Activated CD4-positive, alpha-beta T cell treated with anti-CD3 and anti-CD28 coated beads for 36 hours (primary cell): ENCODE measurements at regions not wholly inside any gene's neighbourhood (a gene's known extent, or its start where the extent isn't known, plus 50 kb on each side); places are given as distances from the start of the nearest gene placed in this dataset.
"Not testable (repeated sequence)": the region's sequence is repeated elsewhere in the genome, so short reads cannot be mapped to it uniquely, and the experiment has no call there.

Experiments used
- ATAC-seq: fragments of 200-7000 bp; cut with Tn5 transposase; one replicate; pipeline ENCODE4 v1.10.0; 2021; ENCODE audit warnings: mild to moderate bottlenecking, moderate library complexity
- CTCF ChIA-PET: fragments of 350-600 bp; sonication (Branson Sonifier 250); formaldehyde crosslinking; loops from one replicate; lab custom pipeline; 2021; ENCODE audit warnings: antibody characterized with exemption; lab: Charles Lee
- POLR2A ChIA-PET: fragments of 350-600 bp; sonication (Branson Sonifier 250); formaldehyde crosslinking; loops from one replicate; lab custom pipeline; 2021; ENCODE audit warnings: antibody characterized with exemption, inconsistent platforms; lab: Charles Lee
- DNase-seq: peaks from one replicate; pipeline ENCODE4 v3.0.0-alpha.2; 2020
- H3K27ac Mint-ChIP-seq: one replicate; pipeline ENCODE4 v1.8.0; 2021; ENCODE audit warnings: mixed read lengths
- H3K27me3 Mint-ChIP-seq: one replicate; pipeline ENCODE4 v1.8.0; 2021; ENCODE audit warnings: mixed read lengths
- H3K36me3 Mint-ChIP-seq: one replicate; pipeline ENCODE4 v1.8.0; 2021; ENCODE audit warnings: low read depth, mixed read lengths
- H3K4me1 Mint-ChIP-seq: one replicate; pipeline ENCODE4 v1.8.0; 2021; ENCODE audit warnings: mixed read lengths
- H3K4me3 Mint-ChIP-seq: one replicate; pipeline ENCODE4 v1.8.0; 2021; ENCODE audit warnings: mild to moderate bottlenecking, moderate library complexity, mixed read lengths
- H3K9me3 Mint-ChIP-seq: one replicate; pipeline ENCODE4 v1.8.0; 2021; ENCODE audit warnings: low read depth, mixed read lengths
- intact Hi-C, 2 experiments: fragments of 100-400 bp; cut with DNase I in 1 of 2; cut with micrococcal nuclease in 1 of 2; formaldehyde crosslinking; loops; one replicate each; pipeline versions ENCODE4 v1.14.2 to v1.15.1; 2022 to 2024; cut with DNase I, micrococcal nuclease

DNA sequence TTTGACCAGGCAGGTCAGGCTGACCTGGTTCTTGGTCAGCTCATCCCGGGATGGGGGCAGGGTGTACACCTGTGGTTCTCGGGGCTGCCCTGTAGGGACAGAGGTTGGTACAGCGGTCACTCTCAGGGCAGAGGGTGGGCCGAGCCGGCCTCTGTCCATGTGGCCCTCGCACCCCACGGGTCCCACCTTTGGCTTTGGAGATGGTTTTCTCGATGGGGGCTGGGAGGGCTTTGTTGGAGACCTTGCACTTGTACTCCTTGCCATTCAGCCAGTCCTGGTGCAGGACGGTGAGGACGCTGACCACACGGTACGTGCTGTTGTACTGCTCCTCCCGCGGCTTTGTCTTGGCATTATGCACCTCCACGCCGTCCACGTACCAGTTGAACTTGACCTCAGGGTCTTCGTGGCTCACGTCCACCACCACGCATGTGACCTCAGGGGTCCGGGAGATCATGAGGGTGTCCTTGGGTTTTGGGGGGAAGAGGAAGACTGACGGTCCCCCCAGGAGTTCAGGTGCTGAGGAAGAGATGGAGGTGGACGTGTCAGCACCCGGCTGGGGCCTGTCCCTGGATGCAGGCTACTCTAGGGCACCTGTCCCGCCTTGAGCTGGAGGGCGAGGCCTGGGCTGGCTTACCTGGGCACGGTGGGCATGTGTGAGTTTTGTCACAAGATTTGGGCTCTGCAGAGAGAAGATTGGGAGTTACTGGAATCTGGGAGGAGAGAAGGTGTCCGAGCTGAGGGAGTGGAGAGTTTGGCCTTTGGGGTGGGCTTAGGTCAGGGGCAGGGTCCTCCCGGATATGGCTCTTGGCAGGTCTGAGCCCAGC, 215.5 kb downstream of the TMEM121 start:
- H3K4me3 Mint-ChIP-seq, POLR2A ChIA-PET, DNase-seq, ATAC-seq, H3K9me3 Mint-ChIP-seq, H3K27ac Mint-ChIP-seq, H3K27me3 Mint-ChIP-seq, H3K4me1 Mint-ChIP-seq, H3K36me3 Mint-ChIP-seq: not testable (repeated sequence)
- intact Hi-C loops = loop anchor here (2.0 kb wide), 1 partner anchor 25 kb away; no protein-coding TSS in a partner anchor
- CTCF ChIA-PET = interaction anchor here (0.6 kb wide), 1 partner anchor 727 kb away, joined by 3 read pairs; no protein-coding TSS in a partner anchor

DNA sequence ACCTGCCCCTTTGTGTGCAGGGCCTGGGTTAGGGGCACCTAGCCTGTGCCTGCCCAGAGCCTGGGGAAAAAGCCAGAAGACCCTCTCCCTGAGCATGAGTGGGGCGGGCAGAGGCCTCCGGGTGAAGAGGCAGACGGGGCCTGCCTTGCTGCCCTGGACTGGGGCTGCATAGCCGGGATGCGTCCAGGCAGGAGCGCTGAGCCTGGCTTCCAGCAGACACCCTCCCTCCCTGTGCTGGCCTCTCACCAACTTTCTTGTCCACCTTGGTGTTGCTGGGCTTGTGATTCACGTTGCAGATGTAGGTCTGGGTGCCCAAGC, 216.1 kb downstream of the TMEM121 start:
- intact Hi-C loops = loop anchor here in 1 of 2 experiments (2.0 kb wide), 1 partner anchor 24 kb away; no protein-coding TSS in a partner anchor
- H3K9me3 Mint-ChIP-seq = no peaks in the 10 kb centered on the region

DNA sequence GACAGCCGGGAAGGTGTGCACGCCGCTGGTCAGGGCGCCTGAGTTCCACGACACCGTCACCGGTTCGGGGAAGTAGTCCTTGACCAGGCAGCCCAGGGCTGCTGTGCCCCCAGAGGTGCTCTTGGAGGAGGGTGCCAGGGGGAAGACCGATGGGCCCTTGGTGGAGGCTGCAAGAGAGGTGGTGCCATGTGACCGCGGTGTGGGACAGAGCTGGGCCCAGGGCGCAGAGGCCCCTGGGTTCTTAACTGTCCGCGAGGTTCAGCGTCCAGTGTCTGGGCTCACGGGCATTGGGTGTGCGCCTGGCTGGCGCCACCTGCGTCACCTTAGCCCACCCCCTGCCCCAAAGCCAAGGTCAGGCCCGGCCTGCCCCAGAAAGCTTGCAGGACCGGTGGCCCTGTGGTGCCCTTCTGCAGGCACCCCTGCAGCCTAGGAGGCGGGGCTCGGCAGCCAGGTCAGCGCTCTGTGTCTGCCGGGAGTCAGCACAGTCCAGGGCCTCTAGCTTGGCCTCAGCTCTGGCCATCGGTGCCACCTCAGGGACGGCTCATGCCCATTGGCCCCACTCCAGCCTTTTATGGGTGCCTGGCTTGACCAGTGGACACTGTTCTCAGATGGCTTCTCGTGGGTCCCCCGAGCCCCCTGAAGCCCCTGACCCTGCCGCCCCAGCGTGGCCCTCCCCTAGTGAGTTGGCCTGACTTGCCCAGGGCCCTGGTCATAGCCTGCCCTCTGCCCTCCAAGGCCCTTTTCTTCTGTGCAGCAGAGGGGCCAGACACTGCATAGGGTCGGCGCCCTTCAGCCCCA, 216.7 kb downstream of the TMEM121 start:
- DNase-seq, H3K36me3 Mint-ChIP-seq, H3K4me3 Mint-ChIP-seq, ATAC-seq, H3K4me1 Mint-ChIP-seq, H3K27me3 Mint-ChIP-seq, H3K9me3 Mint-ChIP-seq, H3K27ac Mint-ChIP-seq, POLR2A ChIA-PET: not testable (repeated sequence)
- intact Hi-C loops = loop anchor here in 1 of 2 experiments (2.0 kb wide), 1 partner anchor 24 kb away; no protein-coding TSS in a partner anchor
- CTCF ChIA-PET = interaction anchor here (0.6 kb wide), 1 partner anchor 726 kb away, joined by 3 read pairs; no protein-coding TSS in a partner anchor

More for the DNA sequence above, 216.1 kb downstream of the TMEM121 start:
- ChIA-PET POLR2A (no interaction called here), CTCF (interaction anchor here (0.6 kb wide), 1 partner anchor 727 kb away, joined by 3 read pairs; no protein-coding TSS in a partner anchor)
- H3K4me1 Mint-ChIP-seq = no peaks in the 10 kb centered on the region
- H3K4me3 Mint-ChIP-seq = no peak overlapping the region
- H3K27ac Mint-ChIP-seq = no peak overlapping the region
- no peak for ATAC-seq
- DNase-seq = no peak
- no peaks in the 10 kb centered on the region for H3K27me3 Mint-ChIP-seq
- H3K36me3 Mint-ChIP-seq = no peaks in the 10 kb centered on the region

DNA sequence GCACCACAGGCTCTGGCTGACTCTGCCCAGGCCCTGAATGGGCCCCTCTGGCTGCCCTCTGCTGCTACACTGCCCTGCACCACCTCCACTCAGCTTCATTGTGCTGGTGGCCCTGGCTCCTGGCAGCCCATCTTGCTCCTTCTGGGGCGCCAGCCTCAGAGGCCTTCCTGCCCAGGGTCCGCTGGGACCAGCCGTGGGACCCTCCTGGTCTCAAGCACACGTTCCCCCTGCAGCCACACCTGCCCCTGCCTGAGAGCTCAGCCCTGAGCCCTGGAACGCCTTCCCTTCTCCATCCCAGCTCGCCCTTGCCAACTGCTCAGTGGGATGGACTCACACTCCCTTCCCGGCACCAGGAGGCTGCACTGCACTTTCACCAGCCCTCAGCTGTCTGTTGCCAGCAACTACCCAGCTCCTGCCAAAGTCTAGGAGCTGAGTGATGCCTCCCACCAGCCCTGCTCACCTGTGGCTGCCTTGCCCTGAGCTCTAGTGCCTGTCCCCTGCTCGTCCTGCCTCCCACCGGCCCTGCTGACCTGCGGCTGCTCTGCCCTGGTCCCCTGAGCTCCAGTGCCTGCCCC, 217.9 kb downstream of the TMEM121 start:
- H3K27me3 Mint-ChIP-seq, POLR2A ChIA-PET, H3K4me3 Mint-ChIP-seq, H3K9me3 Mint-ChIP-seq, H3K4me1 Mint-ChIP-seq, DNase-seq, H3K36me3 Mint-ChIP-seq, ATAC-seq, H3K27ac Mint-ChIP-seq, intact Hi-C loops, CTCF ChIA-PET: not testable (repeated sequence)

DNA sequence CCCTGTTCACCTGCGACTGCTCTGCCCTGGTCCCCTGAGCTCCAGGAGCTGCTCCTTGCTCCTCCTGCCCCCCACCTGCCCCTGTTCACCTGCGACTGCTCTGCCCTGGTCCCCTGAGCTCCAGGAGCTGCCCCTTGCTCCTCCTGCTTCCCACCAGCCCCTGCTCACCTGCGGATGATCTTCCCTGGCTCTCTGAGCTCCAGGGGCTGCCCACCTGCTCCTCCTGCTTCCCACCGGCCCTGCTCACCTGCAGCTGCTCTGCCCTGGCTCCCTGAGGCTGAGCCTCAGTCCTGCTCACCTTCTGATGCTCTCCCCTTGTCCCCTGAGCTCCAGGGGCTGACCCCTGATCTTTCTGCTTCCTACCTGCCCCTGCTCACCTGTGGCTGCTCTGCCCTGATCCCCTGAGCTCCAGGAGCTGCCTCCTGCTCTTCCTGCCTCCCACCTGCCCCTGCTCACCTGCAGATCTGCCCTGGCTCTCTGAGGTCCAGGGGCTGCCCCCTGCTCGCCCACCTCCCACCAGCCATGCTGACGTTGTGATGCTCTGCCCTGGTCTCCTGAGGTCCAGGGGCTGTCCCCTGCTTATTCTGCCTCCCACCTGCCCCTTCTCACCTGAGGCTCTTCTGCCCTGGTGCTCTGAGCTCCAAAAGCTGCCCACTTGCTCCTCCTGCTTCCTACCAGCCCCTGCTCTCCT, 219.2 kb downstream of the TMEM121 start:
- no peak overlapping the region for H3K4me3 Mint-ChIP-seq
- intact Hi-C loops = no loop called here
- no peaks in the 10 kb centered on the region for H3K4me1 Mint-ChIP-seq
- ChIA-PET CTCF (interaction anchor here (0.6 kb wide), 1 partner anchor 671 kb away, joined by 3 read pairs; no protein-coding TSS in a partner anchor), POLR2A (no interaction called here)
- H3K27me3 Mint-ChIP-seq = no peaks in the 10 kb centered on the region
- DNase-seq = no peak
- no peak overlapping the region for H3K27ac Mint-ChIP-seq
- H3K36me3 Mint-ChIP-seq = no peaks in the 10 kb centered on the region
- no peak for ATAC-seq
- no peaks in the 10 kb centered on the region for H3K9me3 Mint-ChIP-seq

DNA sequence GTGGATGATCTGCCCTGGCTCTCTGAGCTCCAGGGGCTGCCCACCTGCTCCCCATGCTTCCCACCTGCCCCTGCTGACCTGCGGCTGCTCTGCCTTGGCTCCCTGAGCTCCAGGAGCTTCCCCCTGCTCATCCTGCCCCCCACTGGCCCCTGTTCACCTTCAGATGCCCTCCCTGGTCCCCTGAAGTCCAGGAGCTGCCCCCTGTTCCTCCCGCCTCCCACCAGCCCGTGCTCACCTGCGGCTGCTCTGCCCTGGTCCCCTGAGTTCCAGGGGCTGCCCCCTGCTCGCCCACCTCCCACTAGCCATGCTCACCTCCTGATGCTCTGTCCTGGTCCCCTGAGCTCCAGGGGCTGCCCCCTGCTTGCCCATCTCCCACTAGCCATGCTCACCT, 219.7 kb downstream of the TMEM121 start:
- Mint-ChIP-seq H3K4me3 (no peak overlapping the region), H3K27ac (no peak overlapping the region), H3K27me3 (no peaks in the 10 kb centered on the region), H3K36me3 (no peaks in the 10 kb centered on the region), H3K9me3 (no peaks in the 10 kb centered on the region), H3K4me1 (no peaks in the 10 kb centered on the region)
- CTCF ChIA-PET = interaction anchor here (0.6 kb wide), 1 partner anchor 670 kb away, joined by 3 read pairs; no protein-coding TSS in a partner anchor
- DNase-seq (no peak), ATAC-seq (no peak)
- POLR2A ChIA-PET = no interaction called here
- intact Hi-C loops = no loop called here

DNA sequence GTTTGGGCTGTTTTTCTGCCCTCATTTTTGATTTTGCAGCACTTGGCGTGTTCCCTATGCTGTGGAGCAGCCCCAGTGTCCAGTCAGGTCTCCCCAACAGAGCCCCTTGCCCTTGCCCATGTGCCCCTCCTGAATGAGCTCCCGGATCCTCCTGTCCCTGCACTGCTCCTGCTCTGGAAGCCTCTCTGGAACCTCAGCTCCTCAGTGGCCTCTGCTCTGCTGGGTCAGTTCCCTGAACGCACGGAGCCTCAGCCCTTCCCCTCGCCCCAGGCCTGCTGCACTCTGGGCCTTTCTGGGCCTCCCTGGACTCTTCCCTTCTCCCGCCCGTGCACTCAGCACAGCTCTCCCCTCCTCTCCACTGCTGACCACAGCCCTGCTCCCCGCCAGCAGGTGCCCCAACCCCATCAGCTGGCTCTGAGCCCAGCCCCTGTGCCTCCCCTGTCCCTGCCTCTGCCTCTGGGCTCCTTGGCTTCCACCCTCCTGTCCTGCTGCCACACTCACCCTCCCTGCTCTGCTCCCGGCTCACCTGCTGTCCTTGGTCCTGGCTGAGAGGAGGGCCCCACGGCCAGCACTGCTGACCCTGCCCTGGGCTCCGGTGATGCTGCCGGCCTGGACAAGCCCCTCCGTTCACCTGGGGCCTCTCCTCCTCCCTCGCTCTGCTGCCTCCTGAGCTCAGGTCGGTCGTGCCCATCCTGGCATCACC, 220.6 kb downstream of the TMEM121 start:
- ATAC-seq, H3K4me3 Mint-ChIP-seq, H3K27ac Mint-ChIP-seq, intact Hi-C loops, H3K36me3 Mint-ChIP-seq, H3K9me3 Mint-ChIP-seq, POLR2A ChIA-PET, DNase-seq, H3K4me1 Mint-ChIP-seq, CTCF ChIA-PET, H3K27me3 Mint-ChIP-seq: not testable (repeated sequence)

DNA sequence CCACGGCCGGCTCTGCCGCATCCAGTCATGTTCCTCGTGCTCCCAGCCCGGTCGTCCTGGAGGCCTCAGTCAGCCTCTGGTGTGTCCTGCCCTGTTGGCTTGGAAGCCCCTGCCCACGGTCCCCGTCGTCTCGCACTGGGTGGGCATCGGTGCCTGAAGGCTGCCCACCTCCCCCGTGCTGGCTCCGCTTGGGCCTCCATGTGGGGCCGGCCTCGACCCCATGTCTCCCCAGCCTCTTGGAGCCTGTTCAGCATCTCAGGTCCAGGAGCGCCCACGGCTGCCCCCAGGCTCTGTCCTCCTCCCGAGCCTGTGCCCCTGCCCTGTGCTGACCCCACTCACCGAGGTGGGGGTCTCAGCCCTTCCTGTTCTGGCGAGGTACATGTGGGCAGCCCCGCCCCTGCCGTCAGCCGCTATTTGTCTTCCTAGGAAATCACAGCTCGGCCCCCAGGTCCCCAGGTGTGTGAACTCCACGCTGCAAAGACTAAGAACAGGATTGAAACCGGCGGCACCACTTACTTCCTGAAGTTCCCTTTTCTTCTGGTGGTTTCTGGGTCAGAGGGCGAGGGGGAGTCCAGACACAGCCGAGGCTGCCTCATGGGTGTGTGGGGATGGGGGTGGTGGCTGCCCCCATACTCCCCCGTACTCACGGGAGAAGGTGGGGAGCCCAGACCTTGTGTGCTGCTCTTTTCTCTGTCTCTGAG, 221.3 kb downstream of the TMEM121 start:
- DNase-seq, H3K36me3 Mint-ChIP-seq, H3K27ac Mint-ChIP-seq, POLR2A ChIA-PET, H3K27me3 Mint-ChIP-seq, CTCF ChIA-PET, H3K4me1 Mint-ChIP-seq, H3K9me3 Mint-ChIP-seq, intact Hi-C loops, H3K4me3 Mint-ChIP-seq: not testable (repeated sequence)
- ATAC-seq = peak; percentile 30

DNA sequence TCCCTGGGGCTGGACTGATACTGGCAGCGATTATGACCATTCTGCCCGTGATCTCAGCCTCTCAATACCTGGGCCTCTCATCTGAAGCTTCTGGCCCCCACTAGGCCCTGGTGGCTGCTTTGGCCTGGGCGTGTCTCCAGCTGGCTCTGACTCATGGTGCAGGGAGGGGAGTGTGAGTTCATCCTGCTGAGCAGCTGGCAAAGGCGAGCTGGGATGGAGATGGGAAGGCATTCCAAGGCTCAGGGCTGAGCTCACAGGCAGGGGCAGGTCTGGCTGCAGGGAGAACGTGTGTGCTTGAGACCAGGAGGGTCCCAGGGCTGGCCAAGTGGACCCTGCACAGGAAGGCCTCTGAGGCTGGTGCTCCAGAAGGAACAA, 221.8 kb downstream of the TMEM121 start:
- ChIA-PET CTCF (no interaction called here), POLR2A (no interaction called here)
- intact Hi-C loops = no loop called here
- Mint-ChIP-seq H3K9me3 (no peaks in the 10 kb centered on the region), H3K4me3 (no peak overlapping the region), H3K4me1 (no peaks in the 10 kb centered on the region), H3K27ac (no peak overlapping the region), H3K36me3 (no peaks in the 10 kb centered on the region), H3K27me3 (no peaks in the 10 kb centered on the region)
- ATAC-seq (no peak), DNase-seq (no peak)

DNA sequence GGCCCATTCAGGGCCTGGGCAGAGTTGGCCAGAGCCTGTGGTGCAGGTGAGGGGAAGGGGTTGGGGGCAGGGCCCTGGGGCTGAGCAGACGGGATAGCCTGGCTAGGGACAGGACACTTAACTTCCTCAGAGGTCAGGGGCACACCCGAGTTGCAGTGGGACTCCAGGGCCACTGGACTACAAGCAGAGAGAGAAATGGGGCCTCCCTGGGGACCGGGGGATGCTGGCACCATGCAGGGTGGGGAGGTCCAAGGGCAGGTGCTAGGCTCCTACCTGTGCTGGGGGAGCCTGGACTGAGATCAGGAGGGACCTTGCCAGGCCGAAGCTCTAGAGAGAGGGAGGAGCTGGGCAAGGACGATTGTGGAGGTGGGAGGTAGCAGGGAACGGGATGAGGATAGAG, 222.3 kb downstream of the TMEM121 start:
- POLR2A ChIA-PET, ATAC-seq, intact Hi-C loops, CTCF ChIA-PET, H3K9me3 Mint-ChIP-seq, H3K27ac Mint-ChIP-seq, DNase-seq, H3K36me3 Mint-ChIP-seq, H3K27me3 Mint-ChIP-seq, H3K4me3 Mint-ChIP-seq, H3K4me1 Mint-ChIP-seq: not testable (repeated sequence)
